Esophagus muscularis mucosa (tissue), 4 donors: ENCODE measurements at regions not wholly inside any gene's neighbourhood (a gene's known extent, or its start where the extent isn't known, plus 50 kb on each side); places are given as distances from the start of the nearest gene placed in this dataset.

Experiments
- DNase-seq: peaks from one replicate; pipeline ENCODE4 v3.0.0-alpha.2; 2017; ENCODE audit errors: extremely low spot score
- H3K27ac ChIP-seq, 4 donors: fragments of 200-600 bp; sonication (generic); replicated peaks in 1 of 4; 1 replicate in 3 of 4; 2 replicates in 1 of 4; pipeline ENCODE4 v1.5.1; 2016 to 2019; ENCODE audit warnings: mild to moderate bottlenecking in 1 of 4
- H3K27me3 ChIP-seq, 4 donors: fragments of 200-600 bp; sonication (generic); one replicate each; pipeline versions ENCODE4 v1.5.1 to v1.6.0; 2016 to 2019
- H3K36me3 ChIP-seq, 4 donors: fragments of 200-600 bp; sonication (generic); one replicate each; pipeline ENCODE4 v1.5.1; 2016 to 2019
- H3K4me1 ChIP-seq, 4 donors: fragments of 200-600 bp; sonication (generic); one replicate each; pipeline ENCODE4 v1.5.1; 2016 to 2019
- H3K4me3 ChIP-seq, 4 donors: fragments of 200-600 bp; sonication (generic); 1 replicate in 2 of 4; 2 replicates in 2 of 4; pipeline ENCODE4 v1.5.1; 2016 to 2019; ENCODE audit warnings: mild to moderate bottlenecking in 4 of 4, moderate library complexity in 1 of 4
- H3K9me3 ChIP-seq, 4 donors: fragments of 200-600 bp; sonication (generic); 1 replicate in 3 of 4; 2 replicates in 1 of 4; pipeline ENCODE4 v1.5.1; 2016 to 2019
- EP300 ChIP-seq: sonication (generic); formaldehyde crosslinking; IDR thresholded peaks from one replicate; pipeline ENCODE4 v1.6.1; 2017; ENCODE audit warnings: antibody characterized with exemption
- POLR2A ChIP-seq: fragments of 450-650 bp; IDR thresholded peaks from one replicate; pipeline ENCODE4 v1.6.1; 2017; ENCODE audit warnings: antibody characterized with exemption, moderate library complexity, mild to moderate bottlenecking, low read depth
- POLR2AphosphoS5 ChIP-seq, 2 donors: sonication (generic); formaldehyde crosslinking; IDR thresholded peaks; one replicate each; pipeline ENCODE4 v1.6.1; 2017; ENCODE audit warnings: antibody characterized with exemption in 2 of 2
- WGBS: methylation state at CpG from one replicate; pipeline ENCODE4 v1.1.5; 2018; 5-methylcytosine and 5-hydroxymethylcytosine counted together
- intact Hi-C: fragments of 100-400 bp; cut with DNase I; formaldehyde crosslinking; loops from one replicate; pipeline ENCODE4 v1.15.1; 2023
- TF ChIP-seq, protein P1 (sequence below), 3 experiments: fragments of 200-600 bp in 2 of 3; fragments of 450-650 bp in 1 of 3; sonication (generic) in 2 of 3; IDR thresholded peaks; one replicate each; pipeline ENCODE4 v1.5.1; 2017 to 2019; ENCODE audit warnings: antibody characterized with exemption in 3 of 3, mild to moderate bottlenecking in 2 of 3, moderate library complexity in 1 of 3

DNA sequence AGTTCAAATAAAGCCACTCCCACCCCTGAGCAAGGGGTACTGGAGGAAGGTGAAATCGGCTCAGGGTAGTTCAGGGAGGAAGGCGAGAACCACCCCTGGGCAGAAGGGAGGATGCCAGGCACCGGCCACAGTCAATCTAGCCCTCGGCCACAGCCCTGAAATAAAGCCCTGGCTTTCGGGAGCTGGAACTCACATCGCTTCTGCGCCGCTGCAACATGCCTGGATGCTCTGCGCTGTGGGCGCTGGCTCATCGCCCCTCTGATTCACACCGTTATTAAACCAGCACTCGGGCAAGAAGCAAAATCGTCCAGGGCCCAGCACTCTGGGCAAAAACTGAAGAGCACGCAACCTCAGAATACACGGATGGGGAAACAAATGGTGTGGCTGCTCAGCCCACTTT lies 136.9 kb upstream of the RREB1 start:
- Histone ChIP-seq H3K36me3 (no peaks in the 10 kb centered on the region), H3K4me3 (no peak overlapping the region), H3K4me1 (peaks cover 0 to 2% (median 0%) of the 10 kb centered on the region in 4 donors), H3K27me3 (peaks cover 0 to 6% (median 0%) of the 10 kb centered on the region in 4 donors), H3K9me3 (no peaks in the 10 kb centered on the region), H3K27ac (no peak overlapping the region)
- no peak for DNase-seq
- 91% methylated on average over 11 of the region's 16 CpGs for WGBS
- TF ChIP-seq POLR2AphosphoS5 (IDR thresholded peaks at IDR 0.05) (no peak), EP300 (no peak), POLR2A (no peak)
- TF ChIP-seq, protein P1, sequence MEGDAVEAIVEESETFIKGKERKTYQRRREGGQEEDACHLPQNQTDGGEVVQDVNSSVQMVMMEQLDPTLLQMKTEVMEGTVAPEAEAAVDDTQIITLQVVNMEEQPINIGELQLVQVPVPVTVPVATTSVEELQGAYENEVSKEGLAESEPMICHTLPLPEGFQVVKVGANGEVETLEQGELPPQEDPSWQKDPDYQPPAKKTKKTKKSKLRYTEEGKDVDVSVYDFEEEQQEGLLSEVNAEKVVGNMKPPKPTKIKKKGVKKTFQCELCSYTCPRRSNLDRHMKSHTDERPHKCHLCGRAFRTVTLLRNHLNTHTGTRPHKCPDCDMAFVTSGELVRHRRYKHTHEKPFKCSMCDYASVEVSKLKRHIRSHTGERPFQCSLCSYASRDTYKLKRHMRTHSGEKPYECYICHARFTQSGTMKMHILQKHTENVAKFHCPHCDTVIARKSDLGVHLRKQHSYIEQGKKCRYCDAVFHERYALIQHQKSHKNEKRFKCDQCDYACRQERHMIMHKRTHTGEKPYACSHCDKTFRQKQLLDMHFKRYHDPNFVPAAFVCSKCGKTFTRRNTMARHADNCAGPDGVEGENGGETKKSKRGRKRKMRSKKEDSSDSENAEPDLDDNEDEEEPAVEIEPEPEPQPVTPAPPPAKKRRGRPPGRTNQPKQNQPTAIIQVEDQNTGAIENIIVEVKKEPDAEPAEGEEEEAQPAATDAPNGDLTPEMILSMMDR (IDR thresholded peaks at IDR 0.05) = no peak
- intact Hi-C loops = no loop called here

DNA sequence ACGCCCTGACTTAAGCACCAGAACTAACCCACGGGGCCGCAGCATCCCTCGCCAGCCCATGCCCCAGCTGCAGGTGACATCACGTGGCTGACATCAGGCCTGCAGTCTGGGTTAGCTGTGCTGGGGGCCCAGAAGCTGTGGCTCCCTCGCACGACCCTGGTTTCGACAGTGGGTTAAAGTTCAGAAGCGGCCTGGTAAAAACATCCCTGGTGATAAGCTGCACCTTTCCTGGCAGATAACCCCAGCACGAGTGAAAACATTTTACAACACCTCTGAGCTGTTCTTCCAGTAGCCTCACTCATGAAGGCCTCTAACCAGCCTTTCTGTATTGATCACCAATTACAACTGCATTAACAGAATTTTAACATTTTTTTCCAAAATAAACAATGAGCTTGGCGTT lies 136.4 kb upstream of the RREB1 start:
- 85% methylated on average over 9 of the region's 11 CpGs for WGBS
- Histone ChIP-seq H3K27me3 (peaks cover 0 to 6% (median 0%) of the 10 kb centered on the region in 4 donors), H3K9me3 (no peaks in the 10 kb centered on the region), H3K36me3 (no peaks in the 10 kb centered on the region), H3K4me1 (peaks cover 0 to 3% (median 0%) of the 10 kb centered on the region in 4 donors), H3K27ac (no peak overlapping the region), H3K4me3 (no peak overlapping the region)
- intact Hi-C loops = no loop called here
- no peak for DNase-seq
- TF ChIP-seq EP300 (no peak), POLR2A (no peak), POLR2AphosphoS5 (IDR thresholded peaks at IDR 0.05) (no peak)
- TF ChIP-seq, protein P1 (IDR thresholded peaks at IDR 0.05) = no peak

DNA sequence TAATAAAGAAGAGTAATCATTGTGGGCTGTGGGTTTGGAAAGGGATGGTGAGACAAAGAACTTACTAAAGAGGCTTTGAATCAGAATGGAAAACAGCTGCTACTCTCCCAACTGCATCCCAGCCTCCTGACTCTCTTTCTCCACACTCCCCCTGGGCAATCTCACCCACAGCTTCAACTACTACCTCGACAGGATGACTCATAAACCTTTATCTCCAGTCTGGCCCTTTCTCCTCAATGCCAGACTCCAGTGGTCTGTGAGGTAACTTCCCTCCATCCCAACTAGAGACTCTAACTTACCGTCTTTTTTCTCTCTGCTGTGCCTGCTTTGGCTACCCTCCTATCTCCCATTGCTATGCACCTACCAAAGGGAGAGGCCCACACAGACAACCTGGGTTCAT lies 135.3 kb upstream of the RREB1 start:
- Histone ChIP-seq H3K4me3 (no peak overlapping the region), H3K27me3 (peaks cover 0 to 6% (median 0%) of the 10 kb centered on the region in 4 donors), H3K9me3 (no peaks in the 10 kb centered on the region), H3K27ac (no peak overlapping the region), H3K36me3 (no peaks in the 10 kb centered on the region), H3K4me1 (peaks cover 0 to 3% (median 0%) of the 10 kb centered on the region in 4 donors)
- intact Hi-C loops = no loop called here
- DNase-seq = no peak
- TF ChIP-seq EP300 (no peak), POLR2AphosphoS5 (IDR thresholded peaks at IDR 0.05) (no peak), POLR2A (no peak)
- TF ChIP-seq, protein P1 (IDR thresholded peaks at IDR 0.05) = no peak
- 70% methylated on average over 2 of the region's 2 CpGs for WGBS

DNA sequence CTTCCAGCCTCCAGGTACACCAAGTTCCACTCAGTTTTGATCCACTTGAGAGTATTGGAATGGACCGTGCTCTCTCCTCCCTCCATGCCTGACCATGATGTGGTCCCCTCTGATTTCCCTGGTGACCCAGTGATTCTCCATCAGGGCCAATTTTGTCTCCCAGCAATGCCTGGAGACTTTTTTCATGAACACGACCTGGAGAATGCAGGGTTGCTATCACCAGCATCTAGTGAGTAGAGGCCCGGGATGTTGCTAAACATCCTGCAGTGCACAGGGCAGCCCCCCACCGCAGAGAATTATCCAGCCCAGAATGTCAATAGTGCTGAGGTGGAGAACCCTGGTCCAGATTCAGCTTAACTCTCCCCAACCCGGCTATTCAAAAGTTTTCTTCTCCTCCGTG lies 134.0 kb upstream of the RREB1 start:
- Histone ChIP-seq H3K9me3 (no peaks in the 10 kb centered on the region), H3K27me3 (peaks cover 0 to 6% (median 0%) of the 10 kb centered on the region in 4 donors), H3K4me3 (no peak overlapping the region), H3K27ac (no peak overlapping the region), H3K36me3 (no peaks in the 10 kb centered on the region), H3K4me1 (peaks cover 0 to 3% (median 0%) of the 10 kb centered on the region in 4 donors)
- TF ChIP-seq POLR2AphosphoS5 (IDR thresholded peaks at IDR 0.05) (no peak), EP300 (no peak), POLR2A (no peak)
- TF ChIP-seq, protein P1 (IDR thresholded peaks at IDR 0.05) = no peak
- WGBS = 74% methylated on average over 6 of the region's 6 CpGs
- no peak for DNase-seq
- intact Hi-C loops = no loop called here

DNA sequence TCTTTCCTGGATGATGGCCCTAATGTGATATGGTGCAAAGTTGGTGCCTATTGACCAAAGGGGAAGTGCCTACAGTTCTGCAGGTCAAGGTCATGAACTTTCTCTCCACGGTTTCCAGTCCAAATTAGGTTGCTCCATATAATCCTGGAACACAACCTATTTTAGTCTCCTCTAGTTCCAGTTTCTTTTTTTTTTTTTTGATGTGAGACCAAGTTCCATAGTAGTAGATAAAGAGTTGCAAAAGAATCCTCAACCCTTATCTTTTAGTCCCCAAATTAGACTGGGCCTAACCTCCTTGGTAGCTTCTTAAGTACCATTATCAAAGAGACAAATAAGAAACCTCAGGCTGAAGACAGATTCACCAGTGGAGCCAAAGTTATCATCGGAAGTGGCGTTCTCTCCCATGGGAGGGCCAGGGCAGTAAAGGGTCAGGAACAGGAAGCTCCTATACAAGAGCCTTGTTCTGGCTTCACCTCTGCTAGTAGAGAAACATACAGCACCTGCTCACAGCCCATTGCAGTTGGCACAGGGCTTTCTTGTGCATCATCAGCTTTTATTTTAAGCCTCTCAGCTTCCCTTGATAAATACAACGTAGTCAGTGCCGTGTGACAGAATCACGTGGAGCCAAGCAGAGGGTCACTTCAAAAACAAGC lies 132.2 kb upstream of the RREB1 start:
- no peaks in the 10 kb centered on the region for H3K27me3 ChIP-seq
- no peaks in the 10 kb centered on the region for H3K36me3 ChIP-seq
- peaks cover 0 to 3% (median 0%) of the 10 kb centered on the region in 4 donors for H3K4me1 ChIP-seq
- 74% methylated on average over 6 of the region's 6 CpGs for WGBS
- H3K27ac ChIP-seq = no peak overlapping the region
- intact Hi-C loops = no loop called here
- TF ChIP-seq, protein P1 (IDR thresholded peaks at IDR 0.05) = no peak
- no peak for TF ChIP-seq POLR2A
- no peak for TF ChIP-seq EP300
- no peak for TF ChIP-seq POLR2AphosphoS5 (IDR thresholded peaks at IDR 0.05)
- no peaks in the 10 kb centered on the region for H3K9me3 ChIP-seq
- no peak for DNase-seq
- no peak overlapping the region for H3K4me3 ChIP-seq
